B cell (primary cell): ENCODE measurements at regions not wholly inside any gene's neighbourhood (a gene's known extent, or its start where the extent isn't known, plus 50 kb on each side); places are given as distances from the start of the nearest gene placed in this dataset.

ENCODE experiments used
- ATAC-seq: fragments of 200-7000 bp; cut with Tn5 transposase; one replicate; pipeline ENCODE4 v1.10.0; 2021; ENCODE audit warnings: low read depth, mild to moderate bottlenecking, moderate number of reproducible peaks, moderate library complexity
- CTCF ChIA-PET: fragments of 350-600 bp; sonication (Branson Sonifier 250); formaldehyde crosslinking; loops from one replicate; lab custom pipeline; 2021; ENCODE audit warnings: antibody characterized with exemption, inconsistent platforms; lab: Charles Lee
- POLR2A ChIA-PET: fragments of 350-600 bp; sonication (Branson Sonifier 250); formaldehyde crosslinking; loops from one replicate; lab custom pipeline; 2021; ENCODE audit warnings: antibody characterized with exemption; lab: Charles Lee
- DNase-seq: peaks from one replicate; pipeline ENCODE4 v3.0.0; 2013
- H2AFZ ChIP-seq: 2 replicates; pipeline ENCODE4 v1.6.1; 2012; ENCODE audit warnings: mild to moderate bottlenecking, low read depth, low read length; ENCODE audit not compliant: insufficient read depth, poor library complexity, severe bottlenecking
- H3K27ac ChIP-seq, 2 donors: 1 replicate in 1 of 2; 2 replicates in 1 of 2; pipeline ENCODE4 v1.5.1; 2012 to 2013; ENCODE audit warnings: low read length in 2 of 2, mild to moderate bottlenecking in 2 of 2, moderate library complexity in 1 of 2
- H3K27me3 ChIP-seq, 4 experiments: fragments of 200-600 bp in 1 of 4; sonication (generic) in 1 of 4; replicated peaks in 1 of 4; 1 replicate in 2 of 4; 2 replicates in 2 of 4; pipeline versions ENCODE4 v1.6.1 to v1.7.0; 2013 to 2016; ENCODE audit warnings: low read length in 3 of 4, mild to moderate bottlenecking in 2 of 4, mixed read lengths in 1 of 4, moderate library complexity in 1 of 4; ENCODE audit not compliant: insufficient read depth in 4 of 4, control insufficient read depth in 3 of 4; ENCODE audit errors: control extremely low read depth in 1 of 4
- H3K36me3 ChIP-seq, 2 experiments: replicated peaks in 1 of 2; 1 replicate in 1 of 2; 2 replicates in 1 of 2; pipeline versions ENCODE4 v1.6.1 to v1.7.1; 2013; ENCODE audit warnings: low read length in 1 of 2; ENCODE audit not compliant: insufficient read depth in 2 of 2, control insufficient read depth in 1 of 2; ENCODE audit errors: control extremely low read depth in 1 of 2, extremely low read depth in 1 of 2
- H3K4me1 ChIP-seq, 2 donors: fragments of 200-600 bp in 1 of 2; sonication (generic) in 1 of 2; 1 replicate in 1 of 2; 2 replicates in 1 of 2; pipeline versions ENCODE4 v1.5.1 to v1.6.1; 2013 to 2017; ENCODE audit warnings: low read length in 2 of 2; ENCODE audit not compliant: control insufficient read depth in 2 of 2, insufficient read depth in 2 of 2
- H3K4me2 ChIP-seq: replicated peaks from 2 replicates; pipeline ENCODE3; 2012; ENCODE audit warnings: mild to moderate bottlenecking, low read depth, low read length; ENCODE audit not compliant: poor library complexity, severe bottlenecking
- H3K4me3 ChIP-seq, 5 experiments: fragments of 200-600 bp in 1 of 5; sonication (generic) in 1 of 5; 1 replicate in 3 of 5; 2 replicates in 2 of 5; pipeline versions ENCODE4 v1.5.1 to v1.7.0; 2011 to 2016; ENCODE audit warnings: low read length in 4 of 5, mild to moderate bottlenecking in 4 of 5, low read depth in 2 of 5, control low read depth in 1 of 5, moderate library complexity in 1 of 5; ENCODE audit not compliant: insufficient read depth in 1 of 5; ENCODE audit errors: control extremely low read depth in 1 of 5, extremely low read depth in 1 of 5
- H3K79me2 ChIP-seq: fragments of 200-600 bp; sonication (generic); one replicate; pipeline ENCODE4 v1.6.0; 2016; ENCODE audit warnings: low read length; ENCODE audit not compliant: control insufficient read depth, insufficient read depth
- H3K9ac ChIP-seq: fragments of 200-600 bp; sonication (generic); 2 replicates; pipeline ENCODE4 v1.6.1; 2017; ENCODE audit warnings: mild to moderate bottlenecking, low read length, moderate library complexity
- H3K9me3 ChIP-seq, 3 donors: one replicate each; pipeline versions ENCODE4 v1.6.1 to v1.7.1; 2013; ENCODE audit warnings: low read length in 2 of 3; ENCODE audit not compliant: control insufficient read depth in 2 of 3, insufficient read depth in 1 of 3; ENCODE audit errors: control extremely low read depth in 1 of 3
- H4K20me1 ChIP-seq: 2 replicates; pipeline ENCODE4 v1.6.0; 2012; ENCODE audit warnings: mild to moderate bottlenecking, low read length; ENCODE audit not compliant: insufficient read depth, control insufficient read depth, poor library complexity, severe bottlenecking
- H3K27ac Mint-ChIP-seq: one replicate; pipeline ENCODE4 v1.8.0; 2021; ENCODE audit warnings: mixed read lengths
- H3K27me3 Mint-ChIP-seq: one replicate; pipeline ENCODE4 v1.8.0; 2021; ENCODE audit warnings: mixed read lengths
- H3K4me1 Mint-ChIP-seq: one replicate; pipeline ENCODE4 v1.8.0; 2021; ENCODE audit warnings: mixed read lengths
- H3K4me3 Mint-ChIP-seq: one replicate; pipeline ENCODE4 v1.8.0; 2021; ENCODE audit warnings: mixed read lengths
- H3K9me3 Mint-ChIP-seq: one replicate; pipeline ENCODE4 v1.8.0; 2022; ENCODE audit warnings: mixed read lengths; ENCODE audit not compliant: insufficient read depth
- EZH2 ChIP-seq: IDR thresholded peaks from 2 replicates; pipeline ENCODE4 v1.6.1; 2012; ENCODE audit warnings: borderline replicate concordance, low read depth, mild to moderate bottlenecking, moderate library complexity, low read length; ENCODE audit not compliant: insufficient read depth, poor library complexity, severe bottlenecking
- WGBS: methylation state at CpG from one replicate; pipeline ENCODE4 v1.1.5; 2013; ENCODE audit warnings: missing lambda C conversion rate; ENCODE audit not compliant: insufficient coverage; 5-methylcytosine and 5-hydroxymethylcytosine counted together
- intact Hi-C: fragments of 100-400 bp; cut with micrococcal nuclease; formaldehyde crosslinking; loops from one replicate; pipeline ENCODE4 v1.10.0; 2022

DNA sequence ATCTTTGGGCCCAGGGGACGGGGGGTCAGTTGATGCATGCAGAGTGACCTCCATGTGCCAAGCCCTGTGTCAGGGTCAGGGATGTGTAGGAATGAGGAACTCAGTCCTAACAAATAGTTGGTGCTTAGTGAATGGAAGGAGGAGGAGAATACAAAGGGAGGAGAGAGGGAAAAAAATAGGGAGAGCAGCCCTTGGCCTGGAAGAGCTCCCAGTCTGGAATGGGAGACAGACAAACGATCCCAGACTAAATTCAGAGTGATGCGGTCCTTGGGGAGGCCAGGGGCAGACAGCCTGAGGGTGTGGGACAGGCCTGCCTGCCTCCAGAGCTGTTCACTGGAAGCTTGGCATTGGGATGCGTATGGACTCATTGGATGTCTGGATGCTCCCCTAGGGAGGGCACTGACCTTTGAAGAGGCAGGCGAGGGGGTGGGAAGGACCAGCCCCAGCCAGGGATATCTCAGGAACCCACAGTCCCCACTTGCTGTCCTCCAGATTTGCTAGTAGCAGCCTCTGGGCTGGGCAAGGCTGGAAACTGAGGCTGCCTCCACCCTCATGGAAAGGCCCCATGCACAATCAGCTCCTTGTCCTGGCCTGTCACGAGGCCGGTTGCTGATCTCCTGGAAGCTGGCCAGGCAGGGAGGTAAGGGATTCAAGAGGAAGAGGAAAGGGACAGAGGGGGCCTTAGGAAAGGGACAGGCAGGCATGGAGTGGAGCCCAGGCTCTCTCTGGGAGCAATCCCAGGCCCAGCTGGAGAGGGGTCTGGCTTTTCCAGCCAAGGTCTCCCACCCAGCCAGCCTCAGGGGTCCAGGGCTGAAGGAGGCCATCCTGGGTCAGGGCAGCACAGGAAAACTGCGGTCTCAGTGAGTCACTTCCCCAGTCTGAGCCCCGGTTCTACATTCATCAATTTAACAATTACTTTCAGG is 69.0 kb upstream of the GGTA1 start:
- Histone ChIP-seq H3K79me2 (no peaks in the 10 kb centered on the region), H3K4me1 (no peaks in the 10 kb centered on the region), H3K27ac (no peak overlapping the region), H2AFZ (no peak overlapping the region), H3K9ac (no peak overlapping the region), H3K36me3 (no peaks in the 10 kb centered on the region), H3K9me3 (no peaks in the 10 kb centered on the region), H4K20me1 (no peaks in the 10 kb centered on the region), H3K27me3 (no peaks in the 10 kb centered on the region), H3K4me2 (no peak overlapping the region), H3K4me3 (no peak overlapping the region)
- H3K27me3 Mint-ChIP-seq, result peaks cover 27% of the 10 kb centered on the region
- WGBS, result 92% methylated on average over 7 of the region's 9 CpGs
- ChIA-PET CTCF (interaction anchor here (1.4 kb wide), 1 partner anchor 18 kb away, joined by 4 read pairs; no protein-coding TSS in a partner anchor), POLR2A (no interaction called here)
- H3K9me3 Mint-ChIP-seq, result no peaks in the 10 kb centered on the region
- no peak for ATAC-seq
- intact Hi-C loops, result no loop called here
- no peak overlapping the region for H3K4me3 Mint-ChIP-seq
- DNase-seq, result no peak
- no peak overlapping the region for H3K27ac Mint-ChIP-seq
- TF ChIP-seq EZH2, result no peak
- no peaks in the 10 kb centered on the region for H3K4me1 Mint-ChIP-seq

DNA sequence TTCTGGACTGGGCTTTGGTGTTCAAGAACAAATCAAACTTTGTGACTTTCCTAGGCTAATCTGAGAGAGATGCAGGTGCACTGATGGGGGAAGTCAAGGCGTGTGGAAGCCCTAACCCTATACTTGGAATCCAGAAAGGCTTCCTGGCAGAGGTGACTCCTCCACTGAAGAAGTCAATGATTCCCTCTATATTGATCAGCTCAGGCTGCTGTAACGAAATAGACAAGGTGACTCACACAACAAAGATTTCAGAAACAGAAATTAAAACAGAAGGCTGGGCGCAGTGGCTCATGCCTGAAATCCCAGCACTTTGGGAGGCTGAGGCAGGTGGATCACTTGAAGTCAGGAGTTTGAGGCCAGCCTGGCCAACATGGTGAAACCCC is 69.6 kb upstream of the GGTA1 start:
- Histone ChIP-seq H2AFZ (no peak overlapping the region), H3K27me3 (no peaks in the 10 kb centered on the region), H3K79me2 (no peaks in the 10 kb centered on the region), H3K9ac (no peak overlapping the region), H3K9me3 (no peaks in the 10 kb centered on the region), H4K20me1 (no peaks in the 10 kb centered on the region), H3K4me3 (no peak overlapping the region), H3K4me2 (no peak overlapping the region), H3K36me3 (no peaks in the 10 kb centered on the region), H3K4me1 (no peaks in the 10 kb centered on the region), H3K27ac (no peak overlapping the region)
- 100% methylated on average over 1 of the region's 3 CpGs for WGBS
- intact Hi-C loops, result no loop called here
- no peak for TF ChIP-seq EZH2
- no peaks in the 10 kb centered on the region for H3K9me3 Mint-ChIP-seq
- H3K4me3 Mint-ChIP-seq, result no peak overlapping the region
- CTCF ChIA-PET, result no interaction called here
- ATAC-seq (no peak), DNase-seq (no peak)
- POLR2A ChIA-PET, result no interaction called here
- H3K27me3 Mint-ChIP-seq, result peaks cover 27% of the 10 kb centered on the region
- H3K4me1 Mint-ChIP-seq, result no peaks in the 10 kb centered on the region
- no peak overlapping the region for H3K27ac Mint-ChIP-seq
